Ascending aorta (tissue), 2 donors: ENCODE measurements at regions not wholly inside any gene's neighbourhood (a gene's known extent, or its start where the extent isn't known, plus 50 kb on each side); places are given as distances from the start of the nearest gene placed in this dataset.

Source experiments
- DNase-seq, 2 donors: peaks; one replicate each; pipeline ENCODE4 v3.0.0-alpha.2; 2019; ENCODE audit warnings: low spot score in 2 of 2
- H3K27ac ChIP-seq, 2 donors: fragments of 200-600 bp; sonication (generic); one replicate each; pipeline ENCODE4 v1.5.1; 2016 to 2017; ENCODE audit warnings: mild to moderate bottlenecking in 1 of 2
- H3K27me3 ChIP-seq: fragments of 200-600 bp; sonication (generic); one replicate; pipeline ENCODE4 v1.5.1; 2017
- H3K36me3 ChIP-seq, 2 donors: fragments of 200-600 bp; sonication (generic); one replicate each; pipeline ENCODE4 v1.5.1; 2016
- H3K4me1 ChIP-seq, 2 donors: fragments of 200-600 bp; sonication (generic); one replicate each; pipeline ENCODE4 v1.5.1; 2016 to 2017; ENCODE audit warnings: mild to moderate bottlenecking in 1 of 2
- H3K4me3 ChIP-seq, 2 donors: fragments of 200-600 bp; sonication (generic); one replicate each; pipeline ENCODE4 v1.5.1; 2016 to 2017; ENCODE audit warnings: mild to moderate bottlenecking in 1 of 2
- H3K9me3 ChIP-seq, 2 donors: fragments of 200-600 bp; sonication (generic); one replicate each; pipeline ENCODE4 v1.5.1; 2016
- CTCF ChIP-seq, 3 experiments: fragments of 200-600 bp in 2 of 3; fragments of 450-650 bp in 1 of 3; sonication (generic) in 2 of 3; IDR thresholded peaks; one replicate each; pipeline ENCODE4 v1.5.1; 2016 to 2019; ENCODE audit warnings: antibody characterized with exemption in 3 of 3, mild to moderate bottlenecking in 1 of 3, moderate library complexity in 1 of 3
- intact Hi-C: fragments of 100-400 bp; cut with DNase I; formaldehyde crosslinking; loops from one replicate; pipeline ENCODE4 v1.15.1; 2023

GRCh38 chr16:50480206-50480605 lies 68.0 kb upstream of the NKD1 start:
- intact Hi-C loops: no loop called here
- Histone ChIP-seq H3K27ac (no peak overlapping the region), H3K4me3 (no peak overlapping the region), H3K36me3 (no peaks in the 10 kb centered on the region), H3K27me3 (no peaks in the 10 kb centered on the region), H3K4me1 (no peaks in the 10 kb centered on the region), H3K9me3 (no peaks in the 10 kb centered on the region)
- DNase-seq: no peak
- no peak for TF ChIP-seq CTCF (IDR thresholded peaks at IDR 0.05)

- DNase-seq: no peak
Measured at GRCh38 chr16:50479771-50480170, 68.4 kb upstream of the NKD1 start.

GRCh38 chr16:50478773-50479149 lies 69.4 kb upstream of the NKD1 start:
- Histone ChIP-seq H3K27me3 (no peaks in the 10 kb centered on the region), H3K27ac (no peak overlapping the region), H3K4me3 (no peak overlapping the region), H3K4me1 (no peaks in the 10 kb centered on the region), H3K36me3 (no peaks in the 10 kb centered on the region), H3K9me3 (no peaks in the 10 kb centered on the region)
- no peak for TF ChIP-seq CTCF (IDR thresholded peaks at IDR 0.05)
- no peak for DNase-seq
- intact Hi-C loops: no loop called here

More at GRCh38 chr16:50479771-50480170, 68.4 kb upstream of the NKD1 start:
- Histone ChIP-seq H3K27me3 (no peaks in the 10 kb centered on the region), H3K36me3 (no peaks in the 10 kb centered on the region), H3K4me1 (no peaks in the 10 kb centered on the region), H3K4me3 (no peak overlapping the region), H3K9me3 (no peaks in the 10 kb centered on the region), H3K27ac (no peak overlapping the region)
- intact Hi-C loops: no loop called here
- TF ChIP-seq CTCF (IDR thresholded peaks at IDR 0.05): no peak

GRCh38 chr16:50478075-50478772 lies 70.0 kb upstream of the NKD1 start:
- H3K4me3 ChIP-seq: no peak overlapping the region
- no peak for TF ChIP-seq CTCF (IDR thresholded peaks at IDR 0.05)
- no peaks in the 10 kb centered on the region for H3K27me3 ChIP-seq
- no peaks in the 10 kb centered on the region for H3K4me1 ChIP-seq
- DNase-seq: no peak
- H3K36me3 ChIP-seq: no peaks in the 10 kb centered on the region
- H3K9me3 ChIP-seq: no peaks in the 10 kb centered on the region
- intact Hi-C loops: no loop called here
- no peak overlapping the region for H3K27ac ChIP-seq

GRCh38 chr16:50476486-50477255 lies 71.5 kb upstream of the NKD1 start:
- Histone ChIP-seq H3K4me3 (no peak overlapping the region), H3K36me3 (no peaks in the 10 kb centered on the region), H3K4me1 (no peaks in the 10 kb centered on the region), H3K9me3 (no peaks in the 10 kb centered on the region), H3K27ac (no peak overlapping the region), H3K27me3 (no peaks in the 10 kb centered on the region)
- no peak for DNase-seq
- intact Hi-C loops: no loop called here
- no peak for TF ChIP-seq CTCF (IDR thresholded peaks at IDR 0.05)
